GM19025 (cell line): ENCODE measurements at regions not wholly inside any gene's neighbourhood (a gene's known extent, or its start where the extent isn't known, plus 50 kb on each side); places are given as distances from the start of the nearest gene placed in this dataset.

ENCODE experiments used
- ATAC-seq: cut with Tn5 transposase; IDR thresholded peaks from one replicate; pipeline ENCODE4 v1.9.1; 2021; ENCODE audit warnings: mild to moderate bottlenecking, low read depth, moderate library complexity; ENCODE audit not compliant: unreplicated experiment

DNA sequence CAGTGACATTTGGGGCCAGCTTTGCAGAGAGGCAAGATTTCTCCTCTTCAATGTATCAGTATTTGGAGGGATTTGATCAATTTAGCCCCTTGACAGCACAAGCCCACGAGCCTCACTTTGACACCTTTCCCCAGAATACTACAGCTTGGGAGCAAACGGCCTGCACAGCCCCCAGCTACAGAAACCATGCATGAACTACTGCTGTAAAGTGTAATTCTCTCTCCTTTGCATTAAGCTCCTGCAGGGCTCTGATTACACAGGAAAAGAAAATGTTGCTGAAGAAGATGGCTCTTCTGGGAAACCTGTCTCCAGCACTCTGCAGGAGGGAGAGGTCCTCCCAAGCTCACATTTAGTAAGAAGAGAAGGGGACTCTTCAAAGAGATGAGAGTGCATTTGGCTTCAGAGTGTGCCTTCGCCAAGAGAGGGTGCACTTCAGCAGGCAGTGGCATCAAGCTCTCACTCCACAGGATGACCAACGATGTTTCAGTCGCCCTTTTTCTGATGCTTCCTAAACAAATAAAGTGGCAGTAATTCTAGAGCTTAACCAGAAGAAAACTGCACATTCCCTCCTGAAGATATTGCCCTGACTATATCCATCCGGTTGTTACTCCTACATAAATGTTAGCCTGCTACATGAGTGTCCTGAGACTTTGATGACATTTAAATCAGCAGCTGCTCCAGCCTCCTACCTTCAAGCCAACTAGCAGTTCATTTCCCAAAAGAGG is 272.2 kb downstream of the AUH start:
- ATAC-seq = no peak

DNA sequence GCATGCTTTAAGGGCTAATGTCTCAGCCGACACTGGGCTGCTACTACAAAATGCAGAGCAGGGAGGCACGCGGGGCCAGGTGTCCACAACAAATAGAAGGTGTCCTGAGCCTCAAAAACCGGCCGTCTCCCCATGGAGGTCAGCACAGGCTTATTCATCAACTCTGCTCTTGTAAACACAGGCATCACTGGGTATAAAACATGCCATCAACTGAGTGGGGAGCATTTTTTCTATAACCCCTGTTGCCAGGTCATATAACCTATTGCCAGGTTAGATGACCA is 271.6 kb downstream of the AUH start:
- no peak for ATAC-seq

DNA sequence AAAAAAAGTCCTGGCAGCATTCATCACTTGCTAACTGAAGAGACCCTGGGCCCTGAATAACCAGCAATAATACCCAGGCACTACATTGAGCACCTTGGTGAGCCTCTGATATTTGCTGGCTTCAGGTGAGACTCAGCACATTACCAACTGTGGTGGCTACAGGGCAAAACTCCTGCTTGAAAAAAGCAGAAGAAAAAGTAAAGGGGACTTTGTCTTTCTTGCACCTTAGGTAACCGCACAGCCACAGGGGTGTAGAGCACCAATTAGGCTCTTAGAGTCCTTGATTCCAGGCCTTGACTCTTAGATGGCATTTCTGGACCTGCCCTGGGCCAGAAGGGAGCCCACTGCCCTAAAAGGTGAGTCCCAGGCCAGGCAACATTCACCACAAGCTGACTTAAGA is 269.5 kb downstream of the AUH start:
- no peak for ATAC-seq

DNA sequence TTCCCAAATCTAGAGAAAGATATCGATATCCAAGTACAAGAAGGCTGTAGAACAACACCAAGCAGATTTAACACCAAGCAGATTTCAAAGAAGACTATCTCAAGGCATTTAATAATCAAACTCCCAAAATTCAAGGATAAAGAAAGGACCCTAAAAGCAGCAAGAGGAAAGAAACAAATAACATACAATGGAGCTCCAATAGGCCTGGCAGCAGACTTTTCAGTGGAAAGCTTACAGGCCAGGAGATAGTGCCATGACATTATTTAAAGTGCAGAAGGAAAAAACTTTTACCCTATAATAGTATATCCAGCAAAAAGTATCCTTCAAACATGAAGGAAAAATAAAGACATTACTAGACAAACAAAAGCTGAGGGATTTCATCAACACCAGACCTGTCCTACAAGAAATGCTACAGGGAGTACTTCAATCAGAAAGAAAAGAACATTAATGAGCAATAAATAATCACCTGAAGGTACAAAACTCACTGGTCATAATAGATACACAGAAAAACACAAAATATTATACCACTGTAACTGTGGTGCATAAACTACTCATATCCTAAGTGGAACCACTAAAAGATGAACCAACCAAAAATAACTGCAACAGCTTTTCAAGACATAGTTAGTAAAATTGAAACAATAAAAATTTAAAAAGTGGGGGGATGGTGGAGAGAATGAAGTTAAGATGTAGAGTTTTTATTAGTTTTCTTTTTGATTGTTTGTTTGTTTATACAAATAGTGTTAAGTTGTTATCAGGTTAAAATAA is 267.2 kb downstream of the AUH start:
- ATAC-seq = no peak

DNA sequence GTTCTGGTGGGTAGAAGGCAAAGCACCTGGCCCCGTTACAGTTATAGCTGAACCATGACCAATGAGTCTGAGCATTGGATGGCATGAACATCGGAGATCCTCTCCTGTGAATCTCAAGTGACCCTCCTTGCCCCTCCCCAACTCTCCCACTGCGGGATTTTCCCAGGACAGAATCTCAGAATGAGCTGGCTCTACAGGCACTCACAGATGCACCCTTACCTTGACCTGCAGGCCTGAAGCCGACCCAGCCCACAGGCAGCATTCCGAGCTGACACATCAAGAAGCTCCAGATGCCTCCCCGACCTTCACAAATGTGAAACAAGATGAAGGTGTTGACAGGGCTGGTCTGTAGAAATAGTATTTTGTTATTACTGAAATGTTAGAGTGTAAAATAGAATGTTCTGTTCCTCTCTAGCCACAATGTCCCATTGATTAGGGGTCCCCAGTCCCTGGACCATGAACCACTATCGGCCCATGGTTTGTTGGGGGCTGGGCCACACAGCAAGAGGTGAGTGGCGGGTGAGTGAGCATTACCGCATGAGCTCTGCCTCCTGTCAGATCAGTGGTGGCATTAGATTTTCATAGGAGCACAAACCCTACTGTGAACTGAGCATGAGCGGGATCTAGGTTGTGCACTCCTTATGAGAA is 263.4 kb downstream of the AUH start:
- ATAC-seq = no peak

DNA sequence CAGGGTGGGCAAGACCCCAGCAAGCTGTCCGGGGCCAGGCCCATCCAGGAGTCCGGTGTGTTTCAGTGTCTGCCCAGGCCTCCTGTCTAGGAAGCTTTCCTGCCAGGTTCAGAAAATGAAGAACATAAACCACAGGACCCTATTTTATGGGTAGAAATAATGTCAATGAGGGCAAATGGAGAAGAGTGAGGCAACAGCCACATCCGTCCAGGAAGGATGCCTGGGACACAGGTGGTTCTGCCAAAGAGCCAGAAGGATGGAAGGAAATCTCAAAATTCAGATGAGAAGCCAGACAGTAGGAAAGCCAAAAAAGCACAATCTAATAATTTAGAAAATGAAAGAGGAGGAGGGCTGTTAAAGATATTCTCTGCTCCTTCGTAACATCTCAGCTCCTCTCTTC is 262.3 kb downstream of the AUH start:
- no peak for ATAC-seq

DNA sequence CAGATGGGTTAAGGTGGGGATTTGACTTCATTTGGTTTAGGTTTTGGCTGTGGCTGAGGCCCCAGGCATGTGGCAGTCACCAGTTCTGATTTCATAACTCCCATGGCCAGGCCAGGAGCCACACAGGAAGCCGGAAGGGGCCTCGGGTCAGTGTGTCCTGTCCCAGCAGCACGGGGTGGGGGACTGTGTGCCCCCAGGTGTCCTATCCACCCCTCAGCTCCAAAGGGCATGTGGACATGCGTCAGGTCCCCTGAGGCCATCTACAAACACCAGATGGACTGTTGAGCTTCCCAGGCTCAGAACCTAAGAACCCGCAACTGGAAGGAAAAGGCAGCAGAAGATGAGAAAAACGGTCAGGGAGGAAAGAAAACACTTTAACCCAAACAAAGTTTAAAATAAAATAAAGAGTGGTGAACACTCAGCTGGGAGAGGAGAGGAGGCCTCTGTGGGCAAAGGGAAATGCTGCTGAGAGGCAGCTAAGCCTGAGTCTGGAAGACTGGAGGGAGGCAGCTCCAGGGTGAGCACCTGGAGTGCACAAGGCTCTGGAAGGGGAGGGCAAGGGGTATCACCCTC is 260.8 kb downstream of the AUH start:
- no peak for ATAC-seq

DNA sequence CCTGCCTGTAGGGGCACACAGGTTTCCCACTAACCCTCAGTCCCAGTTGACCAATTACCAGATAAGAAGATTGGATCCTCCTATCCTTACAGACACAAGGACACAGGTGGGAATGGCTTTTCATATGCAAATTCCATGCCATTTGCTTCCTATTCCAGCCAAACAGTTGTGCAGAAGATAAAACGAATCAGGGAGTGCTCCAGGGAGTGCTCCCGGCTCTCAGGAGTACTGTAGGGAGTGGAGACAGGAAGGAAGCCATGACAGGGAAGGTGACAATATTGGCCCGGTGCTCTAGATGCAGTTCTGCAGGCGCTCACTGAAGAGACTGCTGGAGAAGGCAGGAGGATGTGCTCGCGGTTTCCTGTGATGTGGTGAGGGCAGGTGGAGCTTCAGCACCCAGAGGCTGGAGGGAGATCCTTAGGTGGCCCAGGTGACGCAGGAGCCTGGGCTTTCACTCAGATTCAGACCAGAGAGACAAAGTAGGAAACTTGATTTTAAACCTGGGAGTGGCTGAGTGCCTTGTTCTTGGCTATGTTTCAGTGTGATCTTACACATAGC is 260.0 kb downstream of the AUH start:
- no peak for ATAC-seq

DNA sequence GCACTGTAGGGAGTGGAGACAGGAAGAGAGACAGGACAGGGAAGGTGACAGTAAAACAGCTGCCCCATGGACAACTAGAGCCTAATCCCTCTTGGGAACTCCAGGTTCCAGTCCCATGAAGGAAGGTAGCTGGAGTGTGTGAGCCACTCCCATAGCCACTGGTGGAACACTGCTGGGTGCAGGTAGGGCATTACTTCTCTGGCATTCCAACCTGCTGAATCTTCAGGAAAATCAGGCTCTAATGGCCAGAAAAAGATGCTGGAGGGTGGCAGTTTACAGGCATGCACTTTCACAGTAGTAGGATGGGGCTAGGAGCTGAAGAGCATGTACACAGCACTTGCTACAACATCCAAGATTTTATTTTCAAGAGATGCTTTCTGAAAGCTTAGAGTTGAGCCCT is 259.4 kb downstream of the AUH start:
- no peak for ATAC-seq

DNA sequence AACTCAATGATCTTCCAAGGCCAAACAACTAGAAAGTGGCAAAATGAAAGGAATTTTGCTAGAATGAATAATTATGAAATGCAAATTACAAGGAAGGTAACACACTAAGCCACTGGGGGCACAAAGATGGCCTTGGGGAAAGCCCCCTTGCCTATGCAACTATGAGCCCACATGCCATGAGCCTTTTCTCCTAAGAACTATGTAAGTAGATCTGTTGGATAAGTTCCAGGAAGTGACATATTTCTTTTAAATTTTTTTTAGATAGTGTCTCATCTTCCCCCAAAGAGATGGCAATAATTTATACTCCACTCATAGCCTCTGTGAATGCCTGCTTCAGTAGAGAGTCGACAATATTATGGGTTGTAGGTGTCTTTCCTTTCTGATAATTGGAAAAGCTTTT is 257.8 kb downstream of the AUH start:
- no peak for ATAC-seq

DNA sequence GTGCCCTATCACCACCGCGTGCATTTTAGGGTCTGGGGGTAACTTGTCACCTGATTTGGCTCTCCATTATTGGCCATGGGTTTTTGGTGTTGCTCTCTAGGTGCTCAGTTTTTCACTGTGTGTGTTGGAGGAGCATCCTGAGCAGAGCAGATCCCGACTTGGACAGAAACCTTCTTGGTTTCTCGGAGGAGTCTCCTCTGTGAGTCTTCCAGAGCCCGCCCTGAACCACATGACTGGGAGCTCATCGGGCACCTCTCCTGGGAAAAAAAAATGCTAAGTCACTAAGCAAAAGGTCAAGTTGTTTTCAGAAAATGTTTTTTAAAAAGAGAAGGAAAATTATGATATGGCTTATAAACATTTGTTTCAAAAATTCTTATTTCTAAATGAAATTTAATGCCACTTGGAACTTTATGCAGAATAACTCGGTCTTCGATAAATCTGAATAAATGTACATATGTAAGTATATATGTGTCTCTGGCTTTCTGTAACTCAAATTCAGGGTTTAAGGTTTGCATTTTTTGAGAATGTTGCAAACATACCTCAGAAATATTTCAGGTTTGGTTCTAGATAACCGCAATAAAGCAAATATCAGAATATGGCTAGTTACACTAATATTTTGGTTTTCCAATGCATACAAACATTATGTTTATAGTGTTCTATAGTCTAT is 255.2 kb downstream of the AUH start:
- ATAC-seq = no peak

DNA sequence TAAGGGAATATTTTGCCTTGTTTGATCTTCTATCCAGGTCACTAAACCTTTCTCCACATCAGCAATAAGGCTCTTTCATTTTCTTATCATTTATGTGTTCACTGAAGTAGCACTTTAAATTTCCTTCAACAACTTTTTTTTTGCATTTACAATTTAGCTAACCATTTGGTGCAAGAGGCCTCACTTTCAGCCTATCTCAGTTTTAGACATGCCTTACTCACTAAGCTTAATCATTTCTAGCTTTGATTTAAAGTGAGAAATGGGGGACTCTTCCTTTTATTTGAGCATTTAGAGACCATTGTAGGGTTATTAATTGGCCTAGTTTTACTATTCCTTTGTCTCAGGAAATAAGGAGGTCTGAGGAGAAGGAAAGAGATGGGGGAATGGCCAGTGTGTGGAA is 250.5 kb downstream of the AUH start:
- no peak for ATAC-seq

DNA sequence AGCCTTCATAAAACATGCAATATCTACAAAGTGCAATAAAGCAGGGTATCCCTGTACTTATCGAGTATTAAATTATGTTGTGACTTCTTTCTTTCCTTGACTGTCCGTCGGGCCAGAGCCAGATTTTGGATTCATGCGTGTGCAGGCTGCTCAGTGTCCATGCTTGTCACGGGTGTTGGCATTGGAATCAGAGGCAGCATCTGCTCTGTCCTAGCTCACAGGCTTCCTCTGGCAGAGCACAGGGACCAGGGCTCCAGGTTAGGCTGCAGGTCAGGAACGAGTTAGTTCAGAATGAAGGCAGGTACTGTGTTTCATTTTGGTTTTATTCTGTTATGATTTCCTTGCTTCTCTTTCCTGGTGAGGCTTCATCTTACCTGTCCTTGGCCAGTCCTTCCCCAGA is 249.8 kb downstream of the AUH start:
- ATAC-seq = no peak

DNA sequence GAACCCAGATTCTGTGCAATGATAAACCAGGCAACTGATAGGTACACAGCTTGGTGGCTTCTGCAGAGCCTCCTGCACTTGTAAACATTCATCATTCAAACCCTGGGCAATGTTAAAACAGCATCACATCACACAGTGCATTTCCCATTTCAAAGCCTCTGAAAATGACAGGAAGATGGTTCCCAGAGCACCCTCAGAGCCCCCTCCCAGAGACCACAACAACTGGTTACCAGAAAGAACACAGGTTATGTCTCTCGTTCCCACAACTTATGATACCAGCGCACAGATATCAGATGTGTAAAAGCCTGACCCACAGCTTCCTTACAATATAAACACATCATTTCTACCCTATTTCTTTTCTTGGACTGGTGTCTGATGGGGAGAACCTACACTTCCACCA is 248.7 kb downstream of the AUH start:
- ATAC-seq = no peak

DNA sequence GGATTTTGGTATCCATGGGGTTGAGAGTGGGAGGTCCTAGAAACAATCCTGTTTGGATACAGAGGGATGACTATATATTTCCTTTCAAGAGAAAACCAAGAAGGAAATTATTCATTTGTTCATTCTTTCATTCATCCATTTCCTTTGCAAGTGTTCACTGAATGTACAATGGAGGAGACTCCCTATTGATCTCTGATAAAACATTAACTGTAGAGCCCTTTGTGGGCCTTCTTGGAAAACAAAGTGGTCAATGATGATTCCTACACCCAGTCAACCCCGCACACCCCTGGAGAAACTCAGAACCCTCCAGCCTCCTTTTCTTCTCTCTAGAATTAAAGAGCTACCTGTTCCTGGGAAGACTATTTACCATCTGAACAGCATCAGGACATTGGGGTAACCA is 247.3 kb downstream of the AUH start:
- ATAC-seq = no peak

DNA sequence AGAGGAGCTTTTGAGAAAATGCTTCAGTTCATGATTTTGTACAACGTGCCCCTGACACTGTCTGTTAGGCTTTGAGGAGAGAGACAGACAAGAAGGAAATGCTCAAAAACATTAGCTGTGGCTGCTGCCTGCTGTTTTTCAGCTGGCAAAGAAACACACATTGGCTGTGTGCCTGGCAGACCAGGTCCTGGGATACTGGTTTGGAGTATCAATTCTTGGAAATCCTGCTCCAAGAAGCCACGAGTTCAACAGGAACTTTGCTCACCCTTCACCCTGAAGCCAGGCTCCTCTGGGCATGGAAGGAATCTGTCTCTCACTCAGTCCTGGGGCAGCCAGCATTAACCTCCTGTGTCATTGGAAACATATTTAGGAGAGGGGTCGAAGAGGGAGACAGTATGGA is 245.5 kb downstream of the AUH start:
- ATAC-seq = no peak

DNA sequence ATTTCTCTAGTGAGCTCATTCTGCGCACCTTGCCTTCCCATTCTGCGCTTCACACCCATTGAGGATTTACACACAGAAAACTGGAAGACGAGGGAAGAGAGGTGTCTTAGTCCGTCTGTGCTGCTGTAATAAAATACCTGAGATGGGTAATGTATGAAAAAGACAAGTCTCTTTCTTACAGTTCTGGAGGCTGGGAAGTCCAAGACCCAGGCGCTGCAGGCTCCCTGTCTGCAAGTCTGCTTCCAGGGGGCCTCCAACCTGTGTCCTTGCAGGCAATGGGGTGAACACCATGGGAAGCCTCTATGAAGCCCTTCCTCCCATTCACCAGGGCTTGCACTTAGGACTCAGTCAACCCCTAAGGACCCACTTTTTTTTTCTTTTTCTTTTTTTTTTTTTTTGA is 245.0 kb downstream of the AUH start:
- ATAC-seq = no peak

DNA sequence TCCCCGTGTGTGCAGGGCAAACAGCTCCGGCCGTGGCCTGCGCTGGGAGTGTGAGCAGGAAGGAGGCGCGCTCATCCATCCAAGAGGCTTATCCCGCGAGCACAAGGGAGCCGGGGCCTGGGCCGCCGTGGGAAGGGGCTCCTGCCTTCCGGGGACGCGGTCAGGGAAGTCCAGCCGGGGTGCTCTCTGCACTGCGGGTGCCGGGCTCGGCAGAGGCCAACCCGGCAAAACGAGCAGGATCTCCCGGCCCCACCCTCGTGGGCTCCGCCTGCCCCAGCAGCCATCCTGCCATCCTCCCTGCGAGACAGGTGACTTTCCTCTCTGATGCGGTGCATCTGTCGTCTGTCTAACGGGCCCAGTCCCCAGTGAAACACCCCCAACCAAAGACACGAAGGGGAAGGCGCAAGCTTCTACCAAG is 244.2 kb downstream of the AUH start:
- no peak for ATAC-seq

DNA sequence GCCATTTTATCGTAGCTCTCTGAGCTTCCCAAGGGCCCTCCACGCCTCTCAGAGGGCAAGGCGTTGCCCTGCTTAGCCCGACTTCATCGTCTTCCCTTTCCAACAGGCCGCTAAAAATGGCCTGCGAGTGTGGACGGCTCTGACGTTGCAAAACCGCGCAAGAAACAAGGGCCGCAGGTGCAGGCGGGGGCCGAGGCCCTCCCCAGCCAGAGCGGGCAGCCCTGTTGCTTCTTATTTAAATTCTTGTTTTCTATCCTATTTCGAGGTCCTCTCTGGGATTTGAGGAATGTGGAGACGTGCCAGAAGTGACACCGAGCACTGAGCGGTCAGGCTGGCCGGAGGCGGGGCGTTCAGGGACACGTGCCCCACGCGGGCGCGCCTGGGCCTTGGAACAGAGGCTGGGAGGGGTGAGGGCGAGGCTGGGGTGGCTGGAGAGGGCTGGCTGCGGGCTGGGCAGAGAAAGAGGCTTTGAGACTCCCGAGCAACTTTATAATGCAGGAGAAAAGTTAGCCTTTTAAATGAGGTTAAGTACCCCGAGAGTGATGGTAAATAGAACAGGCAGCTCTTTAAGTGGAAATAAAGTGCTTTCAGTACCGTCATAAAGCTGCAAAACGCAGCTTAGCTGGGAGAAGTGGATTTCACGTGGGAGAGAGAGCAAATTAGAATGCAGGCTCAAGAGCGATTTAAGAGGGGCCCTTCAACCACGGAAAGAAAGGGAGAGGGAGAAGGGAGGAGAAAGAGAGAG is 243.6 kb downstream of the AUH start:
- no peak for ATAC-seq

DNA sequence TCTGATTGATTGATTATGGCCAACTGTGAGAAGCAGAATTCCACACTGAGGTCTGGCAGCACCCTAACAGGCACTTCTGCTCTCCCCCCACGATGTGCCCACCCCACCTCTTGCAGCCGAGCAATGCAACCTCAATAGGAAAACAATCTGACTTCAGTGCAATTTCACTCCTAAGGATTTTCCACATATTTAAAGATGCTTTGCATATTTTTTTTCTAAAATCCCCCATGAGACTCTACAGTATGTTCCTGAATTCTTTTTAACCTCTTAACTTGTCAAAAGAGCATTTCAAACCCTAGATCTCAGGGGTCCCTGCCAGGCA is 243.1 kb downstream of the AUH start:
- ATAC-seq = no peak
